ENCODE measurements at regions not wholly inside any gene's neighbourhood (a gene's known extent, or its start where the extent isn't known, plus 50 kb on each side); places are given as distances from the start of the nearest gene placed in this dataset.

- no peak for DNase-seq
Observed at GRCh38 chr2:48253301-48253700, 61.2 kb upstream of the FOXN2 start.

- no peak for DNase-seq
Observed at GRCh38 chr2:48254839-48255238, 59.6 kb upstream of the FOXN2 start.

GRCh38 chr2:48257456-48257855, 57.0 kb upstream of the FOXN2 start:
- no peak for DNase-seq

GRCh38 chr2:48258481-48259149, 55.9 kb upstream of the FOXN2 start:
- no peak for DNase-seq

GRCh38 chr2:48259811-48260210, 54.7 kb upstream of the FOXN2 start:
- no peak for DNase-seq

GRCh38 chr2:48264627-48265026, 49.9 kb upstream of the FOXN2 start:
- DNase-seq = no peak

Data from hypothalamus (tissue), 51 donors.